HUDEP-2 (cell line): ENCODE measurements at regions not wholly inside any gene's neighbourhood (a gene's known extent, or its start where the extent isn't known, plus 50 kb on each side); places are given as distances from the start of the nearest gene placed in this dataset.
"Not testable (repeated sequence)": the region's sequence is repeated elsewhere in the genome, so short reads cannot be mapped to it uniquely, and the experiment has no call there.

ENCODE experiments used
- DNase-seq, 76 experiments: peaks; one replicate each; lab custom pipeline; 2025; ENCODE audit not compliant: unreplicated experiment in 76 of 76; lab: John Stamatoyannopoulos, UW

GRCh38 chr13:34347784-34348573, 530.0 kb downstream of the RFC3 start:
- no peak for DNase-seq

GRCh38 chr13:34349091-34349722, 531.3 kb downstream of the RFC3 start:
- no peak for DNase-seq

GRCh38 chr13:34350671-34351070, 532.7 kb downstream of the RFC3 start:
- no peak for DNase-seq

GRCh38 chr13:34351134-34351533, 533.2 kb downstream of the RFC3 start:
- no peak for DNase-seq

- DNase-seq: no peak
Measured at GRCh38 chr13:34352958-34353357, 535.0 kb downstream of the RFC3 start.

- no peak for DNase-seq
Measured at GRCh38 chr13:34356686-34357434, 538.9 kb downstream of the RFC3 start.

- DNase-seq: no peak
Measured at GRCh38 chr13:34357435-34358232, 539.7 kb downstream of the RFC3 start.

GRCh38 chr13:34358811-34359513, 541.0 kb downstream of the RFC3 start:
- DNase-seq: no peak

- DNase-seq: no peak
Measured at GRCh38 chr13:34360702-34361101, 542.8 kb downstream of the RFC3 start.

GRCh38 chr13:34361560-34361959, 543.6 kb downstream of the RFC3 start:
- no peak for DNase-seq

GRCh38 chr13:34363266-34363665, 545.3 kb downstream of the RFC3 start:
- no peak for DNase-seq

- no peak for DNase-seq
Measured at GRCh38 chr13:34364633-34365032, 546.7 kb downstream of the RFC3 start.

GRCh38 chr13:34369931-34370330, 552.0 kb downstream of the RFC3 start:
- no peak for DNase-seq

- DNase-seq: no peak
Measured at GRCh38 chr13:34371108-34371507, 553.2 kb downstream of the RFC3 start.

- no peak for DNase-seq
Measured at GRCh38 chr13:34371645-34372395, 553.9 kb downstream of the RFC3 start.

GRCh38 chr13:34372581-34372980, 554.6 kb downstream of the RFC3 start:
- no peak for DNase-seq

GRCh38 chr13:34376483-34376882, 558.5 kb downstream of the RFC3 start:
- DNase-seq: no peak

- no peak for DNase-seq
Measured at GRCh38 chr13:34381228-34381627, 560.8 kb upstream of the NBEA start.

GRCh38 chr13:34383728-34384127, 558.3 kb upstream of the NBEA start:
- DNase-seq: no peak

- DNase-seq: not testable (repeated sequence)
Measured at GRCh38 chr13:34386229-34386628, 555.8 kb upstream of the NBEA start.
